PC-3 (cell line): ENCODE measurements at regions not wholly inside any gene's neighbourhood (a gene's known extent, or its start where the extent isn't known, plus 50 kb on each side); places are given as distances from the start of the nearest gene placed in this dataset.

ENCODE experiments used
- CTCF ChIP-seq: fragments of 300-600 bp; sonication (generic); conservative IDR thresholded peaks from 2 replicates; pipeline ENCODE4 v1.5.1; 2017; ENCODE audit warnings: antibody characterized with exemption, low read depth, mild to moderate bottlenecking, low read length
- EZH2 ChIP-seq: fragments of 300-600 bp; sonication (generic); IDR thresholded peaks from one replicate; pipeline ENCODE4 v1.6.1; 2017; ENCODE audit warnings: antibody characterized with exemption, mild to moderate bottlenecking, low read length; ENCODE audit not compliant: unreplicated experiment
- EZH2phosphoT487 ChIP-seq: fragments of 300-600 bp; sonication (generic); IDR thresholded peaks from 2 replicates; pipeline ENCODE4 v1.6.1; 2018; ENCODE audit warnings: mild to moderate bottlenecking, antibody characterized with exemption, low read length, borderline replicate concordance

- TF ChIP-seq CTCF (no peak), EZH2 (no peak), EZH2phosphoT487 (no peak)
Measured at GRCh38 chr2:78024996-78025395, 502.8 kb upstream of the LRRTM4 start.
